Hematopoietic multipotent progenitor cell (in vitro differentiated cells): ENCODE measurements at regions not wholly inside any gene's neighbourhood (a gene's known extent, or its start where the extent isn't known, plus 50 kb on each side); places are given as distances from the start of the nearest gene placed in this dataset.
"Not testable (repeated sequence)": the region's sequence is repeated elsewhere in the genome, so short reads cannot be mapped to it uniquely, and the experiment has no call there.

Experiments
- DNase-seq, 3 donors: peaks; one replicate each; pipeline ENCODE4 v3.0.0-alpha.2; 2011 to 2015; ENCODE audit warnings: low read depth in 2 of 3, low spot score in 2 of 3

GRCh38 chr6:33896391-33897188, 92.8 kb upstream of the MLN start:
- no peak for DNase-seq

GRCh38 chr6:33895988-33896387, 92.2 kb upstream of the MLN start:
- DNase-seq: no peak

- DNase-seq: no peak
Observed at GRCh38 chr6:33895296-33895695, 91.5 kb upstream of the MLN start.

GRCh38 chr6:33894438-33894837, 90.6 kb upstream of the MLN start:
- no peak for DNase-seq

GRCh38 chr6:33892581-33893346, 89.0 kb upstream of the MLN start:
- DNase-seq: no peak

GRCh38 chr6:33888664-33889200, 84.9 kb upstream of the MLN start:
- DNase-seq: no peak

- DNase-seq: no peak
Observed at GRCh38 chr6:33888183-33888582, 84.4 kb upstream of the MLN start.

GRCh38 chr6:33886673-33887144, 82.9 kb upstream of the MLN start:
- no peak for DNase-seq

GRCh38 chr6:33885132-33886057, 81.6 kb upstream of the MLN start:
- no peak for DNase-seq

- DNase-seq: not testable (repeated sequence)
Observed at GRCh38 chr6:33883621-33884020, 79.8 kb upstream of the MLN start.

GRCh38 chr6:33882154-33882553, 78.4 kb upstream of the MLN start:
- DNase-seq: no peak

- DNase-seq: no peak
Observed at GRCh38 chr6:33880766-33881165, 77.0 kb upstream of the MLN start.

GRCh38 chr6:33880104-33880678, 76.4 kb upstream of the MLN start:
- DNase-seq: no peak

GRCh38 chr6:33878562-33878961, 74.8 kb upstream of the MLN start:
- no peak for DNase-seq

- DNase-seq: no peak
Observed at GRCh38 chr6:33877982-33878535, 74.3 kb upstream of the MLN start.

GRCh38 chr6:33875696-33876095, 71.9 kb upstream of the MLN start:
- DNase-seq: no peak

GRCh38 chr6:33875141-33875581, 71.4 kb upstream of the MLN start:
- DNase-seq: no peak

- DNase-seq: no peak
Observed at GRCh38 chr6:33874136-33874760, 70.4 kb upstream of the MLN start.

- DNase-seq: no peak
Observed at GRCh38 chr6:33872761-33873160, 69.0 kb upstream of the MLN start.
